ENCODE measurements at regions not wholly inside any gene's neighbourhood (a gene's known extent, or its start where the extent isn't known, plus 50 kb on each side); places are given as distances from the start of the nearest gene placed in this dataset.
A peak's percentile ranks its signal among the peaks of the same experiment; 100 is the strongest.

- H3K27ac ChIP-seq = no peak overlapping the region
- no peaks in the 10 kb centered on the region for H3K27me3 ChIP-seq
- WGBS, 2 donors = 79 to 81% methylated on average over 3 of the region's 3 CpGs
- DNase-seq (no peak), ATAC-seq (ENCODE audit: low FRiP score in 2 of 2) (no peak)
- no peaks in the 10 kb centered on the region for H3K36me3 ChIP-seq
- no peak for TF ChIP-seq CTCF (IDR thresholded peaks at IDR 0.05)
- TF ChIP-seq POLR2A (IDR thresholded peaks at IDR 0.05) = no peak
- TF ChIP-seq POLR2AphosphoS5 (IDR thresholded peaks at IDR 0.05) = no peak
- TF ChIP-seq EP300 (IDR thresholded peaks at IDR 0.05) = no peak
- H3K9me3 ChIP-seq = no peaks in the 10 kb centered on the region
- no peak overlapping the region for H3K4me3 ChIP-seq
- no peaks in the 10 kb centered on the region for H3K4me1 ChIP-seq
Measured at GRCh38 chr18:57269756-57270155, 82.6 kb upstream of the ST8SIA3 start.

DNA sequence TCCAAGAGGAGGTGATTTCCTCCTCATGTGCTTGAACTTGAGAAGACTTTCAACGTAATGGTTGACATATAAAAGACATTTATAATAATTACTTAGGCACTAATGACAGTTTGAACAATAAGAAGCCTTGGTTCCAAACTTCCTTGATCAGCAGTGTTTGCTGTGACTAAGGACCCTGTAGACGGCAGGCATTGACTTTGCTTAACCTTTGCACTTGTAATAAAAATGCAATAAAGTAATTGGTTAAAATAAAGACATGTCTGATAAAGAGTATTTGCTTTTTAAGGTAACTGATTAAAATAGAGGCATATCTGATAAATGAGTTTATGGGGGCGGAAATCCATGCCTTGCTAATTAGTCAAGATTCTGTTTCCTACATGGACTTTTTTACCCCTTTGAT is 82.2 kb upstream of the ST8SIA3 start:
- Histone ChIP-seq H3K4me1 (no peaks in the 10 kb centered on the region), H3K9me3 (no peaks in the 10 kb centered on the region), H3K27ac (no peak overlapping the region), H3K36me3 (no peaks in the 10 kb centered on the region), H3K27me3 (no peaks in the 10 kb centered on the region), H3K4me3 (no peak overlapping the region)
- 52 to 55% methylated on average over 3 of the region's 3 CpGs for WGBS, 2 donors
- no peak for TF ChIP-seq EP300 (IDR thresholded peaks at IDR 0.05)
- TF ChIP-seq POLR2A (IDR thresholded peaks at IDR 0.05) = no peak
- TF ChIP-seq CTCF (IDR thresholded peaks at IDR 0.05) = no peak
- TF ChIP-seq POLR2AphosphoS5 (IDR thresholded peaks at IDR 0.05) = no peak
- no peak for ATAC-seq (ENCODE audit: low FRiP score in 2 of 2)
- DNase-seq = no peak

DNA sequence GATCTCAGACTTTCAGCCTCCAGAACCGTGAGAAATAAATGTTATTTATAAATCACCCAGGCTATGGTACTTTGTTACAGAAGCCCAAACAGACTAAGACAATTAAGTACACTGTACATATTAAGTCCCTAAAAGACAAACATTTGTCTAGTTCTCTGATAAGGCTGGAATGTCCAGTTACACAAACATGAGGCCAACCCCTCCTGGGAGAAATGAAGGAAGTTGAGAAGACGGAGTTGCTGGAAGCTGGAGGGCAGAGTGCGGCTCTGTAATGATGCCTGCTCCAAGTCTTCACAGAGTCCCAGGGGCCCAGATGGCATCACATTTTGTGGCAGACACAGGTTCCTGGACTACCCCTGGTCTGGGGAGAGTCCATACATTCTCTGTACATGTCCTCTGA is 79.2 kb upstream of the ST8SIA3 start:
- Histone ChIP-seq H3K36me3 (no peaks in the 10 kb centered on the region), H3K4me1 (no peaks in the 10 kb centered on the region), H3K27ac (no peak overlapping the region), H3K27me3 (no peaks in the 10 kb centered on the region), H3K9me3 (no peaks in the 10 kb centered on the region), H3K4me3 (no peak overlapping the region)
- ATAC-seq (ENCODE audit: low FRiP score in 2 of 2) (peak in 1 of 2 donors; percentile 30), DNase-seq (no peak)
- TF ChIP-seq EP300 (IDR thresholded peaks at IDR 0.05) (no peak), CTCF (IDR thresholded peaks at IDR 0.05) (no peak), POLR2AphosphoS5 (IDR thresholded peaks at IDR 0.05) (no peak), POLR2A (IDR thresholded peaks at IDR 0.05) (no peak)
- WGBS, 2 donors = 22 to 30% methylated on average over 3 of the region's 3 CpGs

DNA sequence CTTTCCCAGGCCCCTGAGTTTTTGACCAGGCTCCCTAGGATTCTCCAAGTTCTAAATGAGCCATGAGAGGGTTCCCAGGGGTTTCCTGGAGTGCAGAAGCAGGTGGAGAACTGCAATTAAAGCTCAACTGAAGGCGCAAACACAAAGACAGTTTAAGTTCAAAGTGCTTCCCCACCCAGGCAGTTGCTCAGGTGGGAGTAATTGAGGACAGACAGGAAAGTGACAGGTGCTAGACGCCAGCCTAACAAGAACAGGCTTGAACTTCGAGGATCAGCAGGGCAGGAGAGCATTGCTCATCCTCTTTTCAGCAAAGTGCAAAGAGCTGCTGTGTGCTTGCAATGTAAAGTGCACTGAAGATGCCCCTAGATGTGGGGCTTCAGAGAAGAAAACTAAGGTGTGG is 77.2 kb upstream of the ST8SIA3 start:
- H3K4me1 ChIP-seq = no peaks in the 10 kb centered on the region
- H3K27ac ChIP-seq = no peak overlapping the region
- WGBS, 2 donors = 66 to 76% methylated on average over 3 of the region's 3 CpGs
- no peak overlapping the region for H3K4me3 ChIP-seq
- ATAC-seq (ENCODE audit: low FRiP score in 2 of 2) (no peak), DNase-seq (no peak)
- H3K9me3 ChIP-seq = no peaks in the 10 kb centered on the region
- H3K27me3 ChIP-seq = no peaks in the 10 kb centered on the region
- no peaks in the 10 kb centered on the region for H3K36me3 ChIP-seq
- TF ChIP-seq CTCF (IDR thresholded peaks at IDR 0.05) (no peak), POLR2AphosphoS5 (IDR thresholded peaks at IDR 0.05) (no peak), POLR2A (IDR thresholded peaks at IDR 0.05) (no peak), EP300 (IDR thresholded peaks at IDR 0.05) (no peak)

DNA sequence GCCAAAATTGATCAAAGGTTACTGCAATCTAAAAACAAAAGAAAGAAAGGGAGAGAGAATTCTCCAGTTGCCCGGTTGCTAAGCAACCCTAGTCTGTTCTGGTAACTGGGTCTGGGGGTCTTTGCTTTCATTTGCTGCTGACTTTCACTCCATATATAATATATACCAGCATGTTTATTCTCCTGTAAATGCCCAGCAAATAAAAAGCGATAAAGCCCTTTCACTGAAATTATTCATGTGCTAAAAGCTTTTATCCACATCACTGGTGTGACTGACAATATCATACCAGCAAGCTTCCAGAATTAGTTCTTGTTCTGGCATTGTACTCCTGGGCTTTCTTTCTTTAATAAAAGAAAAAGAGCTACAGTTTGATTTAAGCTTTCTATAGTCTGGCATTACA is 75.5 kb upstream of the ST8SIA3 start:
- H3K9me3 ChIP-seq = no peaks in the 10 kb centered on the region
- H3K4me1 ChIP-seq = no peaks in the 10 kb centered on the region
- H3K36me3 ChIP-seq = no peaks in the 10 kb centered on the region
- no peaks in the 10 kb centered on the region for H3K27me3 ChIP-seq
- no peak overlapping the region for H3K27ac ChIP-seq
- ATAC-seq (ENCODE audit: low FRiP score in 2 of 2) (no peak), DNase-seq (no peak)
- 65 to 76% methylated on average over 2 of the region's 2 CpGs for WGBS, 2 donors
- TF ChIP-seq EP300 (IDR thresholded peaks at IDR 0.05) (no peak), POLR2A (IDR thresholded peaks at IDR 0.05) (no peak), POLR2AphosphoS5 (IDR thresholded peaks at IDR 0.05) (no peak), CTCF (IDR thresholded peaks at IDR 0.05) (no peak)
- no peak overlapping the region for H3K4me3 ChIP-seq

Data from upper lobe of left lung (tissue), 6 donors.